ENCODE measurements at regions not wholly inside any gene's neighbourhood (a gene's known extent, or its start where the extent isn't known, plus 50 kb on each side); places are given as distances from the start of the nearest gene placed in this dataset.

DNA sequence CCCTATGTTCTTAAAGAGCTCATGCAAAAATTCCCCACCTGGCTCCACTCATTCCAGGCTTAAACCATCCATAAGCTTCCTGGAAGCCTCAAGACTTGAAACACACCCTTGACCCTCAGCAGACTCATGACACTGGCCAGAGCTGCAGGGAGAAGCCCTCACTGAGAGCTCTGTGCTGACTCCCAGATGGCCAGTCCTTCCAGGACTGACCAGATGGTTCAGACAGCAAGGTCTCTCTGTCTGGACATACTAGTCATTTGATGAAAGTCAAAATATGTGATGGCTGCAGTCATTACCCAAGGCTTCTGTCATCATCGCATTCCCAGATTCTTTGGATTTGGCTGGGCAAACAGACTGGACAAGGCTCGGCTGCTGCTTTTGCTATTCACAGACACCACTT lies 397.4 kb downstream of the FOXO1 start:
- TF ChIP-seq GATA2 (IDR thresholded peaks at IDR 0.05; ENCODE audit: low read depth, low read length) (no peak), GATA3 (IDR thresholded peaks at IDR 0.05; ENCODE audit: low read depth, low read length) (no peak)

All from SH-SY5Y (cell line).